ENCODE measurements at regions not wholly inside any gene's neighbourhood (a gene's known extent, or its start where the extent isn't known, plus 50 kb on each side); places are given as distances from the start of the nearest gene placed in this dataset.

- DNase-seq, result no peak
Measured at GRCh38 chr7:114109304-114109703, 190.5 kb upstream of the PPP1R3A start.

GRCh38 chr7:114108510-114108909 is 189.7 kb upstream of the PPP1R3A start:
- no peak for DNase-seq

GRCh38 chr7:114107522-114107921 is 188.7 kb upstream of the PPP1R3A start:
- DNase-seq, result no peak

GRCh38 chr7:114104035-114104434 is 185.2 kb upstream of the PPP1R3A start:
- no peak for DNase-seq

- no peak for DNase-seq
Measured at GRCh38 chr7:114102996-114103395, 184.2 kb upstream of the PPP1R3A start.

- no peak for DNase-seq
Measured at GRCh38 chr7:114102131-114102530, 183.3 kb upstream of the PPP1R3A start.

GRCh38 chr7:114100810-114101209 is 182.0 kb upstream of the PPP1R3A start:
- DNase-seq, result no peak

GRCh38 chr7:114099337-114099736 is 180.5 kb upstream of the PPP1R3A start:
- no peak for DNase-seq

GRCh38 chr7:114095885-114096284 is 177.1 kb upstream of the PPP1R3A start:
- no peak for DNase-seq

- DNase-seq, result no peak
Measured at GRCh38 chr7:114088470-114088940, 169.7 kb upstream of the PPP1R3A start.

- DNase-seq, result peak; percentile 58
Measured at GRCh38 chr7:114087653-114088469, 169.1 kb upstream of the PPP1R3A start.

- peak; percentile 76 for DNase-seq
Measured at GRCh38 chr7:114086914-114087652, 168.3 kb upstream of the PPP1R3A start.

GRCh38 chr7:114086537-114086913 is 167.7 kb upstream of the PPP1R3A start:
- peak; percentile 76 for DNase-seq

- peak; percentile 93 for DNase-seq
Measured at GRCh38 chr7:114085592-114086501, 167.0 kb upstream of the PPP1R3A start.

- peak; percentile 91 for DNase-seq
Measured at GRCh38 chr7:114085313-114085591, 166.4 kb upstream of the PPP1R3A start.

- DNase-seq, result peak; percentile 89
Measured at GRCh38 chr7:114084472-114085312, 165.9 kb upstream of the PPP1R3A start.

GRCh38 chr7:114084002-114084471 is 165.2 kb upstream of the PPP1R3A start:
- DNase-seq, result no peak

GRCh38 chr7:114083166-114084001 is 164.6 kb upstream of the PPP1R3A start:
- peak; percentile 81 for DNase-seq

- DNase-seq, result no peak
Measured at GRCh38 chr7:114082642-114083165, 163.9 kb upstream of the PPP1R3A start.

- DNase-seq, result peak; percentile 62
Measured at GRCh38 chr7:114081606-114082425, 163.0 kb upstream of the PPP1R3A start.

Measured in retina (tissue), 1 donor.